ENCODE measurements at regions not wholly inside any gene's neighbourhood (a gene's known extent, or its start where the extent isn't known, plus 50 kb on each side); places are given as distances from the start of the nearest gene placed in this dataset.

GRCh38 chr10:2970190-2970823, 97.0 kb upstream of the PFKP start:
- CTCF ChIA-PET: no interaction called here
- POLR2A ChIA-PET: no interaction called here
- no peak for DNase-seq (ENCODE audit: extremely low spot score)
- TF ChIP-seq HDGF (IDR thresholded peaks at IDR 0.05; ENCODE audit: borderline replicate concordance) (no peak), FOXK2 (IDR thresholded peaks at IDR 0.05) (no peak), FOXA1 (IDR thresholded peaks at IDR 0.05) (no peak), L3MBTL2 (conservative IDR thresholded peaks at IDR 0.05) (no peak), NFRKB (IDR thresholded peaks at IDR 0.05) (no peak), ELF4 (IDR thresholded peaks at IDR 0.05) (no peak), LEF1 (IDR thresholded peaks at IDR 0.05; ENCODE audit: borderline replicate concordance) (no peak), BHLHE40 (IDR thresholded peaks at IDR 0.05; ENCODE audit: borderline replicate concordance) (no peak)
- TF ChIP-seq, protein P1, sequence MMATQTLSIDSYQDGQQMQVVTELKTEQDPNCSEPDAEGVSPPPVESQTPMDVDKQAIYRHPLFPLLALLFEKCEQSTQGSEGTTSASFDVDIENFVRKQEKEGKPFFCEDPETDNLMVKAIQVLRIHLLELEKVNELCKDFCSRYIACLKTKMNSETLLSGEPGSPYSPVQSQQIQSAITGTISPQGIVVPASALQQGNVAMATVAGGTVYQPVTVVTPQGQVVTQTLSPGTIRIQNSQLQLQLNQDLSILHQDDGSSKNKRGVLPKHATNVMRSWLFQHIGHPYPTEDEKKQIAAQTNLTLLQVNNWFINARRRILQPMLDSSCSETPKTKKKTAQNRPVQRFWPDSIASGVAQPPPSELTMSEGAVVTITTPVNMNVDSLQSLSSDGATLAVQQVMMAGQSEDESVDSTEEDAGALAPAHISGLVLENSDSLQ (IDR thresholded peaks at IDR 0.05): no peak

GRCh38 chr10:2968401-2969058, 98.8 kb upstream of the PFKP start:
- TF ChIP-seq SP1 (IDR thresholded peaks at IDR 0.05): no peak
- TF ChIP-seq ZNF384 (IDR thresholded peaks at IDR 0.05): no peak
- no peak for TF ChIP-seq CTBP1 (IDR thresholded peaks at IDR 0.05; ENCODE audit: borderline replicate concordance)
- TF ChIP-seq, protein P1 (IDR thresholded peaks at IDR 0.05): no peak
- TF ChIP-seq FOXA1 (IDR thresholded peaks at IDR 0.05): no peak
- no peak for TF ChIP-seq HDGF (IDR thresholded peaks at IDR 0.05; ENCODE audit: borderline replicate concordance)
- TF ChIP-seq NFRKB (IDR thresholded peaks at IDR 0.05): no peak
- no peak for TF ChIP-seq SUZ12 (IDR thresholded peaks at IDR 0.05)
- no peak for TF ChIP-seq L3MBTL2 (conservative IDR thresholded peaks at IDR 0.05)
- no peak for TF ChIP-seq FOXM1 (IDR thresholded peaks at IDR 0.05; ENCODE audit: borderline replicate concordance)
- TF ChIP-seq BHLHE40 (IDR thresholded peaks at IDR 0.05; ENCODE audit: borderline replicate concordance): no peak
- TF ChIP-seq LEF1 (IDR thresholded peaks at IDR 0.05; ENCODE audit: borderline replicate concordance): no peak
- no peak for TF ChIP-seq FOXK2 (IDR thresholded peaks at IDR 0.05)
- TF ChIP-seq ELF4 (IDR thresholded peaks at IDR 0.05): no peak
- no peak for TF ChIP-seq TARDBP (IDR thresholded peaks at IDR 0.05)
- TF ChIP-seq ARNT (IDR thresholded peaks at IDR 0.05): no peak
- DNase-seq (ENCODE audit: extremely low spot score): no peak
- CTCF ChIA-PET: interaction anchor here (0.5 to 1.2 kb wide), 5 partner anchors 9 to 221 kb away, joined by 3 to 5 read pairs (median 3); no protein-coding TSS in a partner anchor
- POLR2A ChIA-PET: no interaction called here

DNA sequence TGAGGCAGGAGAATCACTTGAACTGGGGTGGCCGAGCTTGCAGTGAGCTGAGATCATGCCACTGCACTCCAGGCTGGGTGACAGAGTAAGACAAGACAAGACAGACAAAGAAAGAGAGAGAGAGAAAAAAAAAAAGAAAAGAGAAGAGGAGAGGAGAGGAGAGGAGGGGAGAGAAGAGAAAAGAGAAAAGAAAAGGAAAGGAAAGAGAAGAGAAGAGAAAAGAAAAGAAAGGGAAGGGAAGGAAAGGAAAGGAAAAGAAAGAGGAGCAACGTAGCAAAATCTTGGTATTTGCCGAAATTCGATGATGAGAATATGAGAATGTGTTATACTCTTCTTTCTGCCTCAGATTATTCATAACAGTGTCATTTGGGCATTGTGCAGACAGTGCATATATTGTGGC, 101.2 kb upstream of the PFKP start:
- CTCF ChIA-PET: interaction anchor here (0.6 kb wide), 1 partner anchor 23 kb away, joined by 3 read pairs; no protein-coding TSS in a partner anchor
- TF ChIP-seq TARDBP (IDR thresholded peaks at IDR 0.05): no peak
- TF ChIP-seq FOXM1 (IDR thresholded peaks at IDR 0.05; ENCODE audit: borderline replicate concordance): no peak
- no peak for TF ChIP-seq NFRKB (IDR thresholded peaks at IDR 0.05)
- no peak for TF ChIP-seq LEF1 (IDR thresholded peaks at IDR 0.05; ENCODE audit: borderline replicate concordance)
- TF ChIP-seq SUZ12 (IDR thresholded peaks at IDR 0.05): no peak
- POLR2A ChIA-PET: no interaction called here
- DNase-seq (ENCODE audit: extremely low spot score): no peak

- ChIA-PET POLR2A (no interaction called here), CTCF (no interaction called here)
- no peak for TF ChIP-seq BHLHE40 (IDR thresholded peaks at IDR 0.05; ENCODE audit: borderline replicate concordance)
- no peak for TF ChIP-seq TARDBP (IDR thresholded peaks at IDR 0.05)
- TF ChIP-seq FOXA1 (IDR thresholded peaks at IDR 0.05): no peak
- TF ChIP-seq ARNT (IDR thresholded peaks at IDR 0.05): no peak
- TF ChIP-seq NFRKB (IDR thresholded peaks at IDR 0.05): no peak
- no peak for TF ChIP-seq SP1 (IDR thresholded peaks at IDR 0.05)
- no peak for TF ChIP-seq FOXM1 (IDR thresholded peaks at IDR 0.05; ENCODE audit: borderline replicate concordance)
- no peak for TF ChIP-seq ZNF384 (IDR thresholded peaks at IDR 0.05)
- no peak for TF ChIP-seq L3MBTL2 (conservative IDR thresholded peaks at IDR 0.05)
- TF ChIP-seq, protein P1 (IDR thresholded peaks at IDR 0.05): no peak
- TF ChIP-seq ELF4 (IDR thresholded peaks at IDR 0.05): no peak
- DNase-seq (ENCODE audit: extremely low spot score): no peak
These were observed 102.6 kb upstream of the PFKP start for GRCh38 chr10:2964632-2965296.

DNA sequence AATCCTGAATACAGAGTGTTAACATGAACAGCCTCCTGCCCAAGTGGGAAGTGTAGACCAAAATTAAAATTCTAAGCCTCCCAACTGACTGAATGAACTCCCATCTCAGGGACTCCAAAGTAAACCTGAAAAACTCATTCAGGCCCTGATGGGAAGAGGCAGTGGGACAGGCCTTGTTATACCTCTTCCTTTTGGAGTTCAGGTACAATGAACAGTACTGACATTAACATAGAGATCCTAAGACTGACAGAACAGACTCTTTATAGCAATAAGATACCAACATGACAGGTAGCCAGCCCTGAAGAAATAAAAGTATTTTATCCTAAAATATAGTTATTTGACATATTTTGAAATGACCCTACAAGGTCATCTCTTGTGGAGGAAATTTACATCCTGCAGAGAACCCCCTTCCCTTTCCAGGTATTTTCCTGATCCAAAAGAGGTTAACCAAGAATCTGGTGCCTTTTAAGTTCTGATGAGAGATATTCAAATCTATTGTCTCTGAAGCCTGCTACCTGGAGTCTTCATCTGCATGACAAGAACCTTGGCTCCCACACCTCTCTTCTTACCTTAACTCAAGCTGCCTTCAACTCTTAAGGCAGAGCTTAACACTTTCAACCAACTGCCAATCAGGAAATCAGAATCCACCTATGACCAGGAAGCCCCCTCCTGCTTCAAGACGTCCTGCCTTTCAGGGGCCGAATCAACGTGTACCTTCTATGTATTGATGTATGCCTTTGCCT, 103.3 kb upstream of the PFKP start:
- POLR2A ChIA-PET: no interaction called here
- TF ChIP-seq FOXK2 (IDR thresholded peaks at IDR 0.05) (no peak), BHLHE40 (IDR thresholded peaks at IDR 0.05; ENCODE audit: borderline replicate concordance) (no peak), ELF4 (IDR thresholded peaks at IDR 0.05) (no peak), LEF1 (IDR thresholded peaks at IDR 0.05; ENCODE audit: borderline replicate concordance) (no peak), SUZ12 (IDR thresholded peaks at IDR 0.05) (no peak), L3MBTL2 (conservative IDR thresholded peaks at IDR 0.05) (no peak), ARNT (IDR thresholded peaks at IDR 0.05) (no peak), ZNF384 (IDR thresholded peaks at IDR 0.05) (no peak), TARDBP (IDR thresholded peaks at IDR 0.05) (no peak), CTBP1 (IDR thresholded peaks at IDR 0.05; ENCODE audit: borderline replicate concordance) (no peak), FOXA1 (IDR thresholded peaks at IDR 0.05) (no peak), SP1 (IDR thresholded peaks at IDR 0.05) (no peak), FOXM1 (IDR thresholded peaks at IDR 0.05; ENCODE audit: borderline replicate concordance) (no peak), NFRKB (IDR thresholded peaks at IDR 0.05) (no peak), HDGF (IDR thresholded peaks at IDR 0.05; ENCODE audit: borderline replicate concordance) (no peak)
- TF ChIP-seq, protein P1 (IDR thresholded peaks at IDR 0.05): no peak
- DNase-seq (ENCODE audit: extremely low spot score): no peak
- CTCF ChIA-PET: interaction anchor here (0.6 kb wide), 1 partner anchor 1590 kb away, joined by 3 read pairs; no protein-coding TSS in a partner anchor
